NCI-H2196 treated with DMSO at 0.1 percent for 48 hours (cell line): ENCODE measurements at regions not wholly inside any gene's neighbourhood (a gene's known extent, or its start where the extent isn't known, plus 50 kb on each side); places are given as distances from the start of the nearest gene placed in this dataset.
"Not testable (repeated sequence)": the region's sequence is repeated elsewhere in the genome, so short reads cannot be mapped to it uniquely, and the experiment has no call there.

ENCODE experiments used
- DNase-seq: peaks from one replicate; lab custom pipeline; 2025; ENCODE audit not compliant: unreplicated experiment; lab: John Stamatoyannopoulos, UW

DNA sequence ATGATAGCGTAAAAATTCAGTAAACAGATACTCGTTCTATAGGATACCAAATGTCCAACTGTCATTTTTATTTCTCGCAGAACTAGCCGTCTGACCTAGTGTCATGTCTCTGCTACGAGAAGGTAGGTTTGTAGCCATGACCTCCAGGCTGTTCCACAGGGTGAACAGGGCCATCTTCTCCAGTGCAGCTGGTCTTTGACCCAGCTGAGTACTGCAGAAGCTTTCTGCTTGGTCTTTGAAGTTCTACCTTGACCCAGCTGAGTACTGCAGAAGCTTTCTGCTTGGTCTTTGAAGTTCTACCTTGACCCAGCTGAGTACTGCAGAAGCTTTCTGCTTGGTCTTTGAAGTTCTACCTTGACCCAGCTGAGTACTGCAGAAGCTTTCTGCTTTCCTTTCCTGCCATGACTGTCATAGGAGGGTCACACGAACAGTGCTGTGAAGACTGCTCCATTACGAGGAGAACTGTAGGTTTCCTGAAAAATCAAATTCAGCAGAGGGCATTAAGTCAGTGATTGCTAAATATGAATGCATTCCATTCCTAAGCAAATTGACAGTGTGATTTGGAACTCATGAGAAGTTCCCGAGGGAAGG is 532.8 kb upstream of the NRP1 start:
- DNase-seq, result not testable (repeated sequence)

DNA sequence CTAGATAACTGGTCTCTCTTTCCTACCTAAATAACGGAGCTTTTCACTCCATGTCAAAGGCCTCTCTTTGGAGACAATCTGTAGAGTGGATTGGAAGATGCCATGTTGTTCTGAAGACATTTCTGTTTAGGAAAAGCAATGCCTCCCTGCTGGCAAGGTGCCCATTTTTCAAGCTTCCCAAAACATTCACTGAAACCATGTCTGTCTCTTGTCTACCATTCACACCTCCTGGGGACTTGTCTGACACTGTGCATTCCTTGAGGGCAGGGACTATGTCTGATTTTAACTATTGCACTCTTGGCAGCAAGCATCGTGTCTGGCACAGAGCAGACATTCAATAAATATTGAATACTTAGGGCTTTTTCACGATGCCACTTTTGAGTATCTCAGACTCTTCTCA is 528.9 kb upstream of the NRP1 start:
- DNase-seq, result no peak

DNA sequence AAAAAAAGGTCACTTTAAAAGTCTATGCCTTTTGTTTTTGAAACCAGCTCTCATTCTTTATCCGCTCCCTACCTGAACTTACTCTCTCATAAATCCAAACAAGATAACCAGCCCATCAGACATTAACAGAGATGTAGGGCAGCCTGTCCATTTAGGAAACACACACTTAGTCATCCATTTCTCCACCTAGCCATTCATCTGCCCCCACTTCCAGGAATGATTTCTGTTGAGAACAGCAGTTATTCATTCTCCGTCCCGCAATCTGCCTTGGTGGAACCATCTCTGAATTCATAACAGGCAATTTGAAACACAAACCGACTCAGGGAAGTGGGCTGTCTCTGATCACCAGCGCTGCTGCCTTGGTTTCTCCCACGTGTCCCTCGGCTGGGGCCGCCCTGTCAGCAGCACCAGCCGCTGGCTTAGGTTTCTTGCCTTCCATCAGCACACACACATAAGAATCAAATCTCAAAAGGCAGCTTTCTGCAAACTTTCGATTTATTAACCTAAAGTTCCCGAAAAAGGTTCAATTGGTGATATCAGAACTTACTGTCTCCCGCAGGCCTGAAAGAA is 528.2 kb upstream of the NRP1 start:
- no peak for DNase-seq

DNA sequence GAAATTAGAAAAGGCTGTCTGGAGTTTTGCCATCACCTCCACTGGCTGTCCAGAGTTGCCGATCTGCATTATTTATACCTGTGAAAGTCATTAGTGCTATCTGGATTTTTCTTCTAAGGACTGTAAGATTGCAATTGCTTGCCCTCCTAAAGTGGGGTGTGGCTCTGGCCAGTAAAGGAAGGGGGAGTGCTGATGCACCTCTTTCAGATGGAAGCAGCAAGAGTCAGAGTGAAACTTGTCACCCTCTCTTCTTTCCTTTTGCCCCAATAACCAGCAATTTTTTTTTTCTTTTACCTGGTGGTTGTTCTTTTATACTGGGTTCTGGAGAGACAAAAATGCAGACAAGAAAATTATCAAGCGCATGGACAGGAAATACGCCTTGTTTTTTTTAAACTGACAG is 527.4 kb upstream of the NRP1 start:
- DNase-seq, result no peak

DNA sequence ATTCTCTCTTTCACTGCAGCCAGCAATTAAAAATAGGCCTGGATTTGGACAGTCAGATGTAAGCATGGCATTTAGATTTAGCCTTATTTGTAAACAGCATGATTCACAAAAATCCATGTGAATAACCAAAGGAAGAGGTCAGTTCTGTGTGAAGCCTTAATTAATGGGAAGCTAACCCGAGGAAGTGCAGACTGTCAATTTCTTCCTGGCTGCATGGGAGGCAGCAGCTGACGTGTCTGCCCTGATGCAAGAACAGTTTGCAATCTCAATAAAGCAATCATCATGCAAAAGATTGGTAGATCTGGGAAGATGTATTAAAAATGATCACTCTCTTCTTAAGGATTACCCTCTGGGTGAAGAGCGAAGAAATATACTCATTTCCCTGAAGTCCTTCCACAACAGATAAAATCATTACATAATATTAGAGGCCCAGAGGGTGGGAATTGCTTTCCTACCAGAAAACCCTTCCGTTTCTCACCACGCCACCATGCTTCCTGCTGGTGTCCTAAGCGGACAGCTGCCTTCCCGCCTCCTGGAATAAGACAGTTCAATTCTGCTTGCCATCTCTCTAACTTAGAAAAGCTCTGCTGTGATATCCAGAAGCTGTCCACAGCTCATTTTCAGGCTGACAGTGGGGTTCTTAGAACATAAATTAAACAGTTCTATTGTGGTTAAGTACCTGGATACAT is 526.7 kb upstream of the NRP1 start:
- no peak for DNase-seq

DNA sequence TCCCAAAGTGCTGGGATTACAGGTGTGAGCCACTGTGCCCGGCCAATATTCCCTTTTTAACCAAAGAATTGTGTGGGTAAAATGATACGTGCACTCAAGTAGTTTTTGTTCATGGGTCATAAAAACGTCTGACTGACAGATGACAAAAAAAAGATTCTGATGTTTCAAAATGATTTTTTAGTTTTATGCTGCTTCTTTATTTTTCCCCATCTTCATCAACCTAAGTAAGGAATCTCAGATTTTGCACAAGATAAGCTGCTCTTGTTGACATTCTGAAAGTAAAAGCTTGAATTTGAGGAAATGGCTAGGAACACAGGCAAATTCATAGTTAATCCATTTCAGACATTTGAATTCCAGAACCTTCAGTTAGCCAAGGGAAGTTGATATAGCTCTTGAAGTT is 526.1 kb upstream of the NRP1 start:
- no peak for DNase-seq

DNA sequence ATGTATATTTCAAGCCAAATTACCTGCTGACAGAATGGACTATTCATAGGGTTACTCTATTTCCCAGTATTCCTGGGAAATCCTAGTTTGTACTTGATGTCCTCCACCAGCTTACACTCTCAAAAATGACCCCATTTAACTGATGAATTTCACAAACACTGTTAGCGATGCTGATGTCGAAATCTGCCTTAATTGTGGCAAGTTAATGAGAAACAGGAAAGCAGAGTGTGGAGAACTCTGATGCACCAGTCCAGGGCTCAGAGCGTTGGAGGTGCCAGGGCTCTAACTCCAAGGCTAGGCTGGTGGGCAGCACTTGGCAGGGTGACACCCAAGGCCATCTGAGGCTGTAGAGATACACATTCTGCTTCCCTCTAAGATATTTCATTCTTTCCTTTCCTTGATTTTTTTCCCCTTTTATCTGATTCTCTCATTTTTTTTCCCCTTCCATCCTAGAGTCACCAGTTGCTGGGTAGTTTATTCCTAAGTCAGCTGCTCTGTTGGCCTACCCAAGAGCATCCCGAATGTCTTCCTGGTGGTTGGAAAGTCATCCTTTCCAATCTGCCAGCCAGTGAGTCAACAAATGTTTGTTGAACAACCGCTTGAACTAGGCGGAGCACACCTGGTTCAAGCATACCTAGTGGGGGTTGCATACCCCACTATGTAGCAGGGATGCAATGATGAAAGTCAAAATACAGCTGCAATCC is 525.0 kb upstream of the NRP1 start:
- DNase-seq, result no peak

DNA sequence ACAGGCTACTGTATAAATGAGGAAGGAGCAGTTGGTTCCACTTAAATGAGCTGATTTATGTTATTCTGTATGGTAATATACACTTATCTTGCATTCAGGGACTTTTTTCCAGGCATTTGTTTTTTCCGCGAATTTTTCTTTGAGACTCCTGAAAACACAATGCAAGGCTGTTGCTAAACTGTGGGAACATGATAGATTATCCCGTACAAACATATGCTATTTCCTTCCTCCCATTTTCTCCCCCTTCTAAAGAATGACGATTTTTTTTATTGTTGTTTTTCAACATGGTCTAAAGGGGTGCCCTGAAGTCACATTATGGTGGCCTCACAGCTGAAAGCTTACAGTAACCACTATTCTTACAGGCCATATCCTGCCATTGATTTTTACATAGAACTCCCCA is 523.9 kb upstream of the NRP1 start:
- no peak for DNase-seq

DNA sequence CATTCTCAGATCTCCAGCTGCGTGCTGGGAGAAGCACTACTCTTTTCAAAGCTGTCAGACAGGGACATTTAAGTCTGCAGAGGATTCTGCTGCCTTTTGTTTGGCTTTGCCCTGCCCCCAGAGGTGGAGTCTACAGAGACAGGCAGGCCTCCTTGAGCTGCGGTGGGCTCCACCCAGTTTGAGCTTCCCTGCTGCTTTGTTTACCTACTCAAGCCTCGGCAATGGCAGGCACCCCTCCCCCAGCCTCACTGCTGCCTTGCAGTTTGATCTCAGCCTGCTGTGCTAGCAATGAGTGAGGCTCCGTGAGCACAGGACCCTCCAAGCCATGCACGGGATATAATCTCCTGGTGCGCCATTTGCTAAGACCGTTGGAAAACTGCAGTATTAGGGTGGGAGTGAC is 518.8 kb upstream of the NRP1 start:
- not testable (repeated sequence) for DNase-seq

DNA sequence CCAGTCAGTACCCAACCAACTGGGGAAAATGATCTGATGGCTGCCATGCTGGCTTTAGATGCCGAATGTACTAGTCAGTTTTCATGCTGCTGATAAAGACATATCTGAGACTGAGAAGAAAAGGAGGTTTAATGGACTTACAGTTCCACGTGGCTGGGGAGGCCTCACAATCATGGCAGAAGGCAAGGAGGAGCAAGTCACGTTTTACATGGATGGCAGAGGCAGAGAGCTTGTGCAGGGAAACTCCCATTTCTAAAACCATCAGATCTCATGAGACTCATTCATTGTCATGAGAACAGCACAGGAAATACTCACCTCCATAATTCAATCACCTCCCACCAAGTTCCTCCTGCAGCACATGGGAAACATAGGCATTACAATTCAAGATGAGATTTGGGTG is 508.9 kb upstream of the NRP1 start:
- DNase-seq, result no peak

DNA sequence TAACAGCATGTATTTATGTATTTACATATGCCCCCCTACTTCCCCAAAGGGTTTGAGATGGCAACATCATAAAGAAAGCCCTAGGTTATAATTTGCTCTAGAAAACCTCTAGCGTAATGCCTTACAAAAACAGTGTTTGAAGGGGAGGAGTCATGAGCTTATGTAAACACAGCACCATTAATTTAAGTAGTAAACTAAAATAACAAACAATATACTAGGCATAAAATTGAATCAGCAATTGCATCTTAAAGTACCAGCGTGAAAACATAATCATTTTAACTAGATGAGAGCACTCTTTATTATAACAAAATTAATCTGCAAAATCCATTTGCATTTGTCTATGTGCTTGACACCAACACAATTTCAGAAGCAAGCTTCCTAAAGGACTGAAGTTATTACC is 507.2 kb upstream of the NRP1 start:
- DNase-seq, result no peak

DNA sequence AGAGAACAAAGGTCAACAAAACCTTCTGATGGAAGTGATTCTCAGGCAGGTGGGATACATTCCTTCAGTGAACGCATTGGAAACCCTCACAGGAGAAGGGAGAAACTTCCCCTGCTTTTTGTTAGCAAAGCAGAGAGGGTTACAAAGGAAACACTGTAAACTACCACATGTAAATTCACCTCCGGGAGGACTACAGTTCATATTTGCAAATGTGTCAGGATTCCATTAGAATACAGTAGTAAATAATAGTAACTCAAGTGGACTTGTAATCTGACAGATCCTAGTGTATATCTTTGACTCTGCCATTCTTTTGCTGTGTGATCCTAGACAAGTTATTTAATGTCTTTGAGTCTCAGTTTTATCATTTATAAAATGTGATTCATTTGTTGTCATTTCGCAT is 504.3 kb upstream of the NRP1 start:
- DNase-seq, result no peak

DNA sequence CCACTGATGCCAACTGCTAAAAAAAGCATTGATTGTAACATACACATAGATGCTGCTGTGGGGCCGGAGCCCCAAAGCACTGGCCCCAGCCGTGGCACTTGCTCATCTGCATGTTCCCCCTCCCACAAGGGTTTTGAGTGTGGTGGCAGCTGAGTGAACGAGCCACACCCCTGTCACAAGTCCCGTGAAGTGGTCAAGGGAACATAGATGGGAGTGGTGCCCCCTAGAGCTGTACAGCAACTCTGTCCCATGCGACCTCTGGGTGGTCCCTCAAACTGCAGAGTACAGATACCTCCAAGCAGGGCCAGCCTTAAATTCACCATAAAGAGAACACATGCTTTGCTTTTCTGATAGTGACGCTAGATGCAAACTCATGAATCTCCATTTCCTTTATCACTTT is 503.3 kb upstream of the NRP1 start:
- DNase-seq, result no peak

DNA sequence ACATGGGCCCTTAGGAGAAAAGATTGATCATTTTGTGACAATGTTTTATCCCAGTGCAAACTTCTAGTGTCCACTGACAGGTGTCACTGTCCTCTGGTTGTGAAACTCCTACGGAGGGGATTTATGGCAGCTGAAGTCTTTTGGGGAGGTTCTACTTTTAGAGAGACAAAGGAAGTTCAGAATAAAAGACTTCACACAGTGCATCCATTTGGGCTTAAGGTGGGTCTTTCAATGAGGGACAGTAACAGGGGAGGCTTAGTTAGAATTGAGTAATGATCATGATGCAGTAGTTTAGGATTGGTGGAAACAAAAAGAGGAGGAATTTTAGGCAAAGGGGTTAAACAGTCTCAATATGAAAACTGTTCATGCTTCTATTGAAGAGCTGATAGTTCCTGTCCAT is 501.1 kb upstream of the NRP1 start:
- no peak for DNase-seq

DNA sequence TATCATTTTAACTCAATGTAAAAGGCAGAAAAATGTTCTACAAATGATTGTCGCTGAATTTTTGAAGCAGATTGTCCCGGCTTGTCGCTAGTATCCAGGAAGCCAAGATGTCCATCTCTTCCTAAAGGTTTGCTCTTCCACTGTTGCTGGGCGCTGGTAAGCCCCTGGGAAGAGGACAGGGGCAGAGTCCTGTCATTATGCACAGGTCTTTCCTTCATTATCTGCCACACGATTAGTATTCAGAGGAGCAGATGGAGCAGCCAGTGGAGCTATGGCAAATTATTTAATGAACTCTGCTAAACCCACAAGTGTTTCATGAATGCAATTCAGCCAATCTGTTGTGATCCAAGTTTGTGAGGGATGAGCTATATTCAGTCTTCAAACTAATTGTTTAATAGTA is 499.1 kb upstream of the NRP1 start:
- no peak for DNase-seq

DNA sequence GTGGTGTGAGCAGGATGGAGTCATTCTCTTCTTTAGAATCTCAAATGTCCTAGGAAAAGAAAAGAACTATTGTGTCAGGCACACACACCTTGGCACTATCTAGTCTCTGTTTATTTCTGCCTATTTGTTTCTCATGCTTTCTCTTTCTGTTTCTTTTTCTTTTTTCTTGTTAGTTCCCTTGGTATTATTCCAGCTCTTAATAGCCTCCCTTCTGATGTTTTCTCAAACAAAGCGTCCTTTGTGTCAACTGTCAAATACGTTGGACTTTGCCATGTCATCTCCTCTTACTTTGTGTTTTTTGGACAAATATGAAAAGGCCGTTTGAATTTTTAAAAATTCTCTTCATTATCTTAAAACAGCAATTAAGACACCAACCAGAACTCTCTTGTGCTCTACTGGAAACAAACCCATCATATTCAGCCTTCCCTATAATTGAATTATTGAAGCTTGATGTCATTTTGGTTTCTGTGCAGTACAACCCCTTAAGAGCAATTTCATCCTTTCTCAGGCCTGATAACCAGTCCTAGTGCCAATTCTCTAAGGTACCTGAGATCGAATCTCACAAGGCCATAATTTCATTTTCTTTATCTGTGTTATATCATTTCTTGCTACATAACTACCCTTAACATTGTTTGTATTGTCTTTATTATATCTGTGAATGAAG is 497.8 kb upstream of the NRP1 start:
- no peak for DNase-seq

DNA sequence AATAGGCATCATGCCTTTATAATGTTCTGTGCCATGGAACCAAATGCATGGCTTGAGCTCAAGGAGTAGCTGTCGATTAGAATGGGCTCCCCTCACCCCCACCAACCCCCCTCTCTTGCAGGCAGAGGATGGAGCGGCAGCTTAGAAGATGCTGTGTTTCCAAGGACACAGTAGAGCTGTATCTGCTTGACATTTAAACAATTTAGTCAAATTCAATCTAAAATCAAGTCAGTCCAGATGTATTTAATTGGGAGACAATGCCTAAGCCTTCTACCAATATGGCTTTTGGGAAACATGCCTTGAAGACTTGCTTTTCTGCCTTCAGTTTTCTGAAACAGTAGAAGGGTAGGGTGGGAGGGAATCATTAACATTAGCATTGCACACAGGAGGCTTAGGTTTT is 497.1 kb upstream of the NRP1 start:
- no peak for DNase-seq

DNA sequence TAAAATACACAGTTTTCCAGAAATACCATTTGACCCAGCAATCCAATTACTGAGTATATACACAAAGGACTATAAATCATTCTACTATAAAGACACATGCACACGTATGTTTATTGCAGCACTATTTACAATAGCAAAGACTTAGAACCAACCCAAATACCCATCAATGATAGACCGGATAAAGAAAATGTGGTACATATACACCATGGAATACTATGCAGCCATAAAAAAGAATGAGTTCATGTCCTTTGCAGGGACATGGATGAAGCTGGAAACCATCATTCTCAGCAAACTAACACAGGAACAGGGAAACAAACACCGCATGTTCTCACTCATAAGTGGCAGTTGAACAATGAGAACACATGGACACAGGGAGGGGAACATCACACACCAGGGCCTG is 495.4 kb upstream of the NRP1 start:
- not testable (repeated sequence) for DNase-seq

DNA sequence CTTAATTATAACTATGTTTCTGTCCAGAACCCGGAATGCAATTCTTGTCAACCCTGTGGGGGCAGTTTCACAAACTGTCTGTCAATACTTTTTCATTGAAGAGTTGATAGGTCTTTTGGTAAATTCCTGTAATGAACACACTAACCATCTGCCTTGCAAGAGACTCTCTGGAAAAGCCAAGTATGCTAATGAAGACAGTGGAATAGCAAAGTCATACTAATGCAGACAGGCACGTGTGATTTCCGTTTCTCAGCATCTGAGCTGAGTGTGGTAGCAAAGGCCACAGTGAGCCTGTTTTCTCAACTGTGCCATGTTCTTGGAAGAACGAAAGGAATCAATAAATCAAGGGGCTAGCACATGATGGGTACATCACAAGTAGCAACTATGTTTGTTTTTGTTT is 494.1 kb upstream of the NRP1 start:
- DNase-seq, result no peak

DNA sequence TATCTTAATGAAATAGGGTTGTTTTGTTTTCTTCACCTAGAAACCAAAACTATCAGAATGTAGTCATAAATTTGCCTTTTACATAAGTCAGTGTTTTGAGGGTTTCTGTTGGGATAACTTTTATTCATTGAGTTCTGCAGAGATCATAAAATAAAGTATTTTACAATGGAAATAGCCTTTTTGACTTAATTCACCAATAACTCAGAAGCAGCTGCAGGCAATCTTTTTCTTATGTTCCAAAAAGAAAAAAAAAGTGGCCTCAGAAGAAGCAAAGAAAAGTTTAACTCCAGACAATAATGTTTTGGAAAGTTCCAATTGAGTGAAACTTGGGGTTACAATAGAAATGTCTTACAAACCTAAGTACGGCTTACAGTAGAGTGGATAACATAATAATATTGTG is 491.7 kb upstream of the NRP1 start:
- no peak for DNase-seq

DNA sequence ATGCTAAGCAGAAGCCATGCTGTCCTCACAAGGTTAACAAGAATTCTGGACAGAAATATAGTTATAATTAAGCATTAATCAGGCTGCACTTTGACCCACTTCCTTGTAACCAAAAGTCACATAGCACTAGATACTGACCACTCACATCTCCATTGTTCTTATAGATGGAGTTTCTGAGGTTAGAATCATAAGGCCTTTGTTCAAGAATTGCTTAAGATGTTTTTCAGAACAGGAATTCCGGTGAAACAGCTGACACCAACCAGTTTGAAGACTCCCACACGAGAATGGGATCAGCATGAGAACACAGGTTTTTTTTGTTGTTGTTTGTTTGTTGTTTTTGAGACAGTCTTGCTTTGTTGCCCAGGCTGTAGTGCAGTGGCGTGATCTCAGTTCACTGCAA is 488.3 kb upstream of the NRP1 start:
- no peak for DNase-seq

DNA sequence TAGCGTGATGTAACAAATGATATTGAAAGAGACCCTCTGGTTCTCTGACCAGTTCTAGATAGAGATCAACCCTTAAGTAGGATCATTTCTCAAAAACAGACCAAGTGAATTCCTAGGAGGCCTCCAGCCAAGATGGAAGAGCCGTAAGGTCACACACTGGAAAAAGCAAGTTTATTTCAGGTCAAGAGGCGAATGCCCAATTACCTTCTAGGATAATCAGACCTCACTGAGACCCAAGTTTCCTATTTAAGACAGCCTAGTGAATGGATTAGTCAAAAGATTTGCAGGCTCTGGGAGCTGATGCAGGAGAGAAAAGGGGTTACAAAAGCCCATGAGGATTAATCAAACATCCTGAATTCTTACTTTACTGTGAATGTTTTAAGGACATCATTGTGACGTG is 486.1 kb upstream of the NRP1 start:
- no peak for DNase-seq
